Embryonic facial prominence (tissue), 1 donor: ENCODE measurements at regions not wholly inside any gene's neighbourhood (a gene's known extent, or its start where the extent isn't known, plus 50 kb on each side); places are given as distances from the start of the nearest gene placed in this dataset.

Experiments
- DNase-seq: peaks from one replicate; pipeline ENCODE4 v3.0.0-alpha.2; 2016; ENCODE audit errors: extremely low spot score

DNA sequence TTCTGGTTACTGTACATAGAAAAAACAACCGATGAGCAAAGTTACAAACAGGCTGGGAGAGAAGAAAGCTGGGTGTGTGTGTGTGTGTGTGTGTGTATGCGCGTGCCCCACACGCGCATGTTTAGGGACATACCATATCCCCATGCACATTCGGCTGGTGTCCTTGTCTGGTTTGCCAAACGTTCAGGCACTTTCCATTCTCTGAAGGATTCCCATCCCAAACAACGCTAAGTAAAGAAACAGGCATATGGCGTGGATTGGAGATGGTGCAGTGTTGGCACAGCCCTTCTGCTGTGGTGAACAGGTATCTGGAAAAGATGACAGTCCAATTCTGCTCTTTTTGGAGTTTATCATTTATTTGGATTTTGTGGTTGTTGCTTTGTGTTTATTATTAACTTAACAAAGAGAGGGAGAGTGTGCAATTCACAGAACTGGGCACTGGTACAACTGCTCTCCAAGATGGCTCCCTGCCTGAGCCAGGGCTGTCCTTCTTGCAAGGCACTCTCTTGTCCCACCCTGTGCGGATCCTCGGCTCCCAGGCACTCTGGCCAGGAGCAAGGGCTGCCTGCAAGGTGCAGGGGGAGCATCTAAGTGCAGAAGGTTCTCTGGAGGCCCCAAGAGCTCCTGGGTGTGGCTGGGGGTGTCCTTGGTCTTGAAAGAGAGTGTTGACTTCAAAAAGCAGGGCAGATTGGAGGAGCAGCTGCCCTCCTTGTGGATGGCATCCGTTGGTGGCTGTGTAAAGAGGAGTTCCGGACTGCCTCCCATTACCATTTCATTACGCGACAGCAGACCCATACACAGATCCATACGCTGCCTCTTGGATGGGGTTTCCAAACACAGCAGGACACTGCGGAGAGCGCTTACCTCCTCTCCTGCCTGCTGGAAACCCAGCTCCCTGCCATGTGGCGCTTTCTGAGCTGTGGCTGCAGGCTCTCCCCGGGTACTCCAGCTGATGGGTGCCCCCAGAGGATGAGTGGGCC is 263.1 kb downstream of the ZNF536 start:
- DNase-seq, result no peak

DNA sequence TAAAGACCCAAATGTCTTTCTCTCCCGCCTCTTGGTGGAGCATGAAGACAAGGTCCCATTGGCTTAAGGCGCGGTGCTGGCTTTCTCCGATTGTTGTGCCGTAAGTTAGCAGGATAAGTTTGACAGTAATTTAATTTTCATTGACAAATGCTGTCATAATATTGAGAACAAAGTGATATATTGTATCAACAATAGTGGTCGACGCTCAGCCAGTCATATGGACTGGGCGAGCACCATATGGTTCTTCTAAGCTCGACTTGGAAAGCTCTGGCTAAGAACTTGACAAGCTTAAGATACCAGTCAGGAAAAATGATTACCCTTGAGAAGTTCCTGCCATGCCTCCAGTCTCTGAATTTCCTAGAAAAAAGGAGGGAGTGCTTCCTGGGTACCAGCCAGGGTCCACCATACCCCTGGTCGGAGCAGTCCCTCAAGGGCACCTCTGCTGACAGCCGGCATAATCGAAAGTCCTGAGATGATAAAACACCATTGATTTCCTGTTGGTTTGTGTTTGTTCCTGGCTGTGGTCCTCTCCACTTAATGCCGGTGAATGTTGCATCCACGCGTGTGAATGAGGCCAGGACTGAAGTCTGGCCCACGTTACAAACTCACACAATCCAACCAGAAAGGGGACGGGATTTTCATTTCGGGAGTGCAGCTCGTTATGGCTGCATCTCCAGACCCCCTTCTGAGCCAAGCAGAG is 262.1 kb downstream of the ZNF536 start:
- DNase-seq, result no peak

DNA sequence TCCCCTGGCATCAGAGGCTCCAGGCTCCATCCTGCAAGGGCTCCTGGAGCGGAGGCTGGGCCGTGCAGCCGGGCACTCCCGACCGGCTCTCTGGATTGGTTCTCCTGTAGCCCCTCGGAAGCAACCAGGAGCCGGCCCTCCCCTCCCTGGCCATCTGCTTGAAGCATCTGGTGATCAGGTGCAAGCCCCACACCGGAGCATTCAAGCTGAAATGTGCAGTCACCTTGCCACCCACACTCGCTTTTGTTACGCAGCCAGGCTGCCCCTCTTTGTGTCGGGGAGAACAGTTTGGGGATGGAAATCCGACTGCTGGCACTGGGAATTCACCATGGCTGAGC is 258.8 kb downstream of the ZNF536 start:
- no peak for DNase-seq

DNA sequence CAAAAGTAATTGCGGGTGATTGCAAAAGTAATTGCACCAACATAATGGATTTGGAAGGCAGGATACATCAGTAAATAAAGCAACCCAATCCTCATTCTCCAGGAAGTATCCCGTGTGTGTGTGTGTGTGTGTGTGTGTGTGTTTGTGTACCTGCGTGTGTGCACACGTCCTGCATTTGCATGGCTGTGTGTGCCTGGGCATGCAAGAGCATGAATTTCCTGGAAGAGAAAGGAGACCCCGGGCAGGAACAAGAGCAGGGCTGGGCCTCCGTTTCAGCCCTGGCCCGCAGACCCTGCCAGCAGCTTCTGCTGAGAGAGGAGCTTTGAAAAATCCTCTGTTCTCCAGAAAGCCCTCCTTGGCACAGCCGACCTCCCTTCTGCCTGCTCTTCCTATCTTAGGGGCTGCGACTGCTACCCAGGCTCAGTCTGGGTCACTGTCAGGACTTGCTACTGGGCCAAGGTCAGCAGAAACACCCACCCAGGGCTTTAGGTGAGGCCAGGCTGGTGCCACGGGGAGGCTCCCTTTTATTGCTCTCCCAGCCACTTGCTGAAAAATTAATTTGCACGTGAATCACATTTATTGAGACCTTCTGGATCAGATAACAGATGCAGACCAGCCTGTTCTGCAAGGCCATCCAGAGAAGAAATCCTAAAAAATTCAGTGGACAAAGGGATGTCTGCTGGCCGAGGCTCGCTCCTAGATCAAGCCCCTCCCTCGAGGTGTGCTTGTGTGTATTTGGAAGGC is 258.3 kb downstream of the ZNF536 start:
- DNase-seq, result no peak

DNA sequence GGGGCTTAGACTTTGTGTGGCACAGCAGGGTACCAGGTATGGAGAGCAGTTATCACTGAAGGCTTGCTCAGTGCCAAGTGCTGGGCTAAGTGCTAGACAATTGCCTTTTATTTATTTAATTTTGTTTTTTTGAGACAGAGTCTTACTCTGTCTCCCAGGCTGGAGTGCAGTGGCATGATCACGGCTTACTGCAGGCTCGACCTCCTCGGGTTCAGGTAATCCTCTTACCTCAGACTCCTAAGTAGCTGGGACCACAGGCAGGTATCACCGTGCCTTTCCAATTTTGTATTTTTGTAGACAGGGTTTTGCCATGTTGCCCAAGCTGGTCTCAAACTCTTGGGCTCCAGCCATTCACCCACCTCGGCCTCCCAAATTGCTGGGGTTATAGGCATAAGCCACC is 256.9 kb downstream of the ZNF536 start:
- DNase-seq, result no peak

DNA sequence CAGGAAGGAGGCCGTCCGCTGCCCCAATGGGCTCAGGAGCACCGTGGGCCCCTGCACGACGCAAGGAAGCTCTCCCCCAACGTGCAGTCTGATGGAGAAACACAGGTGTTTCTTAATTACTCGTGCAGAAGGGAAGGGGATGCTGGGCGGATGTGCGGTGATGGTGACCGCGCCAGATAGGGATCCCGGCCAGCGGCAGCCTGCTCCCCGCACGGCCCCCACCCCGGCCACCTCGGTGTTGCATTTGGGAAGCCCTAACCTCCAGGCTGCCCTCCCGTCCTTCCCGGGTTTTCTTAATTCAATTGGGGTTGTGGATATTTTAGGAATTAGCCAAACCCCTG is 254.4 kb downstream of the ZNF536 start:
- no peak for DNase-seq

DNA sequence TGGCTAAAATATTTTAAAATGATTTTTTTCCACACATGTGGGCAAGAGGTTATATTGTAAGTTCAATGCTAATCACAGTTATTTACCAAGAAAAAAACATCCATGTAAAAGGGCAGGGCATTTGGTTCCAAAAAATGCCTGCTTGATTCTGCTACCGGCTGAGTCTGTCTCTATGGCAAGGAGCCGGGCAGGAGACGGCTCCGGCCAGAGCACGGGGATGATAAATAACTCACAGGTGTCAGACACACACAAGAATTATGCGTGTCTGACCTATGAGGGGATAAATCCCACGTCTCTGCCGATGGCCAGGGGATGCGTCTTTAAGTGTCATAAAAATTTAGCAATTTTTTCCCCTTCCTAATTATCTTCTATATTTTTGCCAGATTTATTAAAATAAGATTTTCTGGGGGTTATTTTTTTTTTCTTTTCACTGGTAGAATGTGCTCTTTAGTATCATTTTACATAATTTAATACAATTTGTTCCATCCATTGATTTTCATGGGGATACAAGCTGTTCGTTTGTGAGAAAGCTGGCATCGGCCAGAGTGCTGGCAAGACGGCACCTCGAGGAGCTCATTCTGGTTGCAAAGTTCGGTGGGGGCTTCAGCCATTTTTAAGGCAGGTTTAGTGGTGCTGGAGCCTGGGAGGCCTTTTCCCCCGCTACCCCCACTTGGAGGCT is 253.9 kb downstream of the ZNF536 start:
- DNase-seq, result no peak

DNA sequence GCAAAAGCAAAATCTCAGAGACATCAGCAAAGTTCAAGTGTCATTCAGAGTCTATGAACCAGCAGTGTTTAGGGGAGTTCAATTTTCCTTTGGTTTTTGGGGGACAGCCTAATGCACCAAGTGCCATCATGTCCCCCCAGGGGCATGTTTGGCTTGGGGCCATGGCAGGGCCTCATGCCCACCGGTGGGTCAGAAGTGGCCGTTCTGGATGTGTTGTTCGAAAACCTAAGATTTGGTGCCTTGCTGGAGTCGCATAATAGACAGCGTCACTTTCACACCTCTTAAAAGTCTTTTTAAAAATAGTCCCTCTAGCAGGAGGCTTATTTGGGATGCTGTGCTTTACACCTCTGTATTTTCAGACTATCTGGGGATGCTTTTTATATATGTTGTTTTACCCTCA is 250.1 kb downstream of the ZNF536 start:
- DNase-seq, result no peak

DNA sequence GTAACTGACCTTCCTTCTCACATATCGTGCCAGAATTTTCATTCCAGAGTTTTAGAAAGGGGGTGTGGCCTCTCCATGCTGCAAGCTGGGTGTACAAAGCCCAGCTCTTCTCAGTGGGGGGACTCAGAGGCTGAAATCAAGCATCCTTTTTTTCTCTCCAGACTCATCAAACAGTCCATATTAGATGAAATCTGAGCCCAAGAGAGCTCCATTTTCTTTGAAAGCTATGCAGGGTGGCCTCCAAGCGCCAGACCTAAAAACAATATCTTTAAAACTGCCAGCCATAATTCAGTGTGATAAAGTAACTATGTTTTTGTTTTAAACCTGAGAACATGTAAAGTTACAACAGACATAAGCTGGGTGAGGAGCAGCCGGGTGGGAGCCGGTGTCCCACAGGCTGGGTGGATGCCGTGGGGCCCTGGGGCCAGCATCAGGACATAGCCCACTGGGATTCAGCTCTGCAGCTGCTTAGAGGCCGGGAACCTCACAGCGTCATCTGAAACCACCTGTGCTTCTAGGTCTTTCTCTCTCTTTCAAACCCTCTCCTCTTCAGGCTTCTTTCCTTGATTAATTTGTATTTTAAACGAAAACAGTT is 249.2 kb downstream of the ZNF536 start:
- DNase-seq, result no peak

DNA sequence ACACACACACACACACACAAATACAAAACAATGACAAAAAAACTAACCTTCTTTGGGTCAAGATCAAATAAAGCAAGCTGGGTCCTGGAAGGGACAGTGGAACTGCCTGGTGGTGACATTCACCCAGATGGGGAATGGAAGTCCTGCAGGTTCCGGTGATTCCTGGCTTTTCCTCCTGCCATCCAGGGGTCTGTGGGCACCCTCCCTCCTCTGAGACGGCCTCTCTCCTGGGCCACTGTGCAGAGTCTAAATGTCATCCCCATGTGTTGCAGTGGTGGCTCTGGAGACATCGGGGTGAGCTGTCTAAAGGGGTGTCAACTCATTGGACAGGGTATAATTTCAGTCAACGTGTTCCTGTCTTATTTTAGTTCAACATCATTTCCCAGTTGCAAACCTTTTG is 248.2 kb downstream of the ZNF536 start:
- DNase-seq, result no peak

DNA sequence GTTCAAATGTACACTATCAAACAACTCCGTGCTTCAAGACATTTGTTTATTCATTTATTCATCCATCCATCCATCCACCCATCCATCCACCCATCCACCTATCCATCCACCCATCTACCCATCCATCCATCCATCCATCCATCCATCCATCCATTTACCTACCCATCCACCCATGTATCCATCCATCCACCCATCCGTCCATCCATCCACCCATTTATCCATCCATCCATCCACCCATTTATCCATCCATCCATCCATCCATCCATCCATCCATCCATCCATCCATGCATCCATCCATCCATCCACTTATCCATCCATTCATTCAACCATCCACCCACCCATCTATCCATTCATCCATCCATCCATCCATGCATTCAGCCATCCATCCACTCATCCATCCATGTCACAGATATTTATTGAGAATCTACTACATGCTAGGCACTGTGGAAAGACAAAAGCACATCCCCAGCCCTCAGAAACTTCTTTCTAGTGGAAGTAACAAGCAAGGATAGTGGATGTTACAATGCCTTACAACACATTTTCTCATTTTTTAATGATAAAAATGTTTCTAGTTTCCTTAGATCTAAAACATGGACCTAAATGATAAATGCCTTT is 237.6 kb downstream of the ZNF536 start:
- DNase-seq, result no peak

DNA sequence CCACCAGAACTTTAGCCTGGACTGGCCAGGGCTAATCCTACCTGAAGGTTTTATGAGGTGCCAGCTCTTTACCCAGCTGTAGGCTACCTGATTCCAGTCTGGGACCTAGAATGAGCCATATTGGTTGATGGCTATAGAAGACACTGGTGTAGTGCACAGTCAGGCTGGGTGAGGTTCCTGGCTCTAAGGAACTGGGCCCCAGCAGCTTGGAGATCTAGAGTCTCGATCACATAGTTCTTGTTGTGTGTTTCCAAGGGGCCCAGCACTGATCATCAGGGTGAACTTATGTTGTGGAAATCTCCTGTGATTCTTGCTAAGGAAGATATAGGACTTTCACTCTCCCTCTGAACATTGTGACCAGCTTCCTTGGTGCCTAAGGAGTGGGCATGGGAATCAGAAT is 236.3 kb downstream of the ZNF536 start:
- no peak for DNase-seq
